Fibroblast of the aortic adventitia (primary cell): ENCODE measurements at regions not wholly inside any gene's neighbourhood (a gene's known extent, or its start where the extent isn't known, plus 50 kb on each side); places are given as distances from the start of the nearest gene placed in this dataset.

Experiments
- DNase-seq: peaks from one replicate; pipeline ENCODE4 v3.0.0-alpha.2; 2010; ENCODE audit warnings: low read depth
- H3K4me3 ChIP-seq: 2 replicates; pipeline ENCODE4 v1.5.1; 2011; ENCODE audit warnings: low read depth, mild to moderate bottlenecking, control low read depth, low read length, moderate library complexity
- CTCF ChIP-seq: IDR thresholded peaks from 2 replicates; pipeline ENCODE4 v1.5.1; 2011; ENCODE audit warnings: mild to moderate bottlenecking, low read length, control low read depth, inconsistent platforms; ENCODE audit not compliant: insufficient read depth

GRCh38 chr5:111668477-111669414 lies 88.2 kb downstream of the NREP start:
- DNase-seq, result no peak
- H3K4me3 ChIP-seq, result no peak overlapping the region
- no peak for TF ChIP-seq CTCF

- TF ChIP-seq CTCF, result no peak
- no peak for DNase-seq
- H3K4me3 ChIP-seq, result no peak overlapping the region
Measured at GRCh38 chr5:111667128-111667736, 89.8 kb downstream of the NREP start.

GRCh38 chr5:111656580-111656979 lies 100.4 kb downstream of the NREP start:
- no peak for TF ChIP-seq CTCF
- H3K4me3 ChIP-seq, result no peak overlapping the region
- DNase-seq, result no peak

- TF ChIP-seq CTCF, result no peak
- peak; percentile 98 for DNase-seq
- no peak overlapping the region for H3K4me3 ChIP-seq
Measured at GRCh38 chr5:111655169-111655924, 101.6 kb downstream of the NREP start.

GRCh38 chr5:111653408-111653807 lies 103.6 kb downstream of the NREP start:
- no peak for DNase-seq
- H3K4me3 ChIP-seq, result no peak overlapping the region
- no peak for TF ChIP-seq CTCF

- no peak for TF ChIP-seq CTCF
- no peak for DNase-seq
- H3K4me3 ChIP-seq, result no peak overlapping the region
Measured at GRCh38 chr5:111649516-111649915, 107.5 kb downstream of the NREP start.
